IMR-90 (cell line): ENCODE measurements at regions not wholly inside any gene's neighbourhood (a gene's known extent, or its start where the extent isn't known, plus 50 kb on each side); places are given as distances from the start of the nearest gene placed in this dataset.

Experiments used
- ATAC-seq: fragments of 200-7000 bp; cut with Tn5 transposase; 2 replicates; pipeline ENCODE4 v1.9.1; 2020; ENCODE audit warnings: low read depth, mild to moderate bottlenecking, moderate library complexity
- BruUV-seq: library from RNA; stranded (reverse); fragments of 400-500 nt; replicated peaks from 2 replicates; lab custom pipeline; 2021; lab: Mats Ljungman, UMichigan
- CTCF ChIA-PET: fragments of 300-600 bp; formaldehyde crosslinking; extraction: SDS; loops from one replicate; lab custom pipeline; 2021; ENCODE audit warnings: antibody characterized with exemption; lab: Yijun Ruan, JAX
- POLR2A ChIA-PET: fragments of 300-600 bp; sonication (Branson Sonifier 250); formaldehyde crosslinking; loops from one replicate; lab custom pipeline; 2022; ENCODE audit warnings: antibody characterized with exemption; ENCODE audit not compliant: unreplicated experiment; lab: Charles Lee
- DNase-seq: peaks from one replicate; pipeline ENCODE4 v3.0.0; 2013
- H2AFZ ChIP-seq: replicated peaks from 2 replicates; pipeline ENCODE3; 2013; ENCODE audit warnings: low read length, mild to moderate bottlenecking; ENCODE audit not compliant: poor library complexity
- H2AK5ac ChIP-seq: 2 replicates; pipeline ENCODE4 v1.6.1; 2013; ENCODE audit warnings: low read depth, low read length, inconsistent platforms
- H2AK9ac ChIP-seq: replicated peaks from 2 replicates; pipeline ENCODE3; 2013; ENCODE audit warnings: mild to moderate bottlenecking, low read depth, low read length, moderate library complexity; ENCODE audit not compliant: poor library complexity
- H2BK120ac ChIP-seq: 2 replicates; pipeline ENCODE4 v1.6.1; 2013; ENCODE audit warnings: low read depth, low read length, inconsistent platforms
- H2BK15ac ChIP-seq: 3 replicates; pipeline ENCODE4 v1.6.1; 2013; ENCODE audit warnings: low read depth, low read length, inconsistent platforms
- H2BK20ac ChIP-seq: 2 replicates; pipeline ENCODE4 v1.6.1; 2013; ENCODE audit warnings: low read depth, mild to moderate bottlenecking, inconsistent platforms, low read length, moderate library complexity
- H2BK5ac ChIP-seq: 2 replicates; pipeline ENCODE4 v1.6.1; 2013; ENCODE audit warnings: mild to moderate bottlenecking, low read depth, low read length, inconsistent platforms; ENCODE audit not compliant: poor library complexity, severe bottlenecking
- H3K14ac ChIP-seq: replicated peaks from 2 replicates; pipeline ENCODE4 v1.6.1; 2013; ENCODE audit warnings: low read depth, low read length, inconsistent platforms
- H3K18ac ChIP-seq: 2 replicates; pipeline ENCODE4 v1.6.1; 2013; ENCODE audit warnings: low read depth, low read length, control low read depth
- H3K23ac ChIP-seq: 2 replicates; pipeline ENCODE4 v1.6.1; 2013; ENCODE audit warnings: low read depth, low read length, inconsistent platforms
- H3K27ac ChIP-seq: 2 replicates; pipeline ENCODE4 v1.5.1; 2013; ENCODE audit warnings: mild to moderate bottlenecking, control low read depth, low read length; ENCODE audit not compliant: insufficient read depth
- H3K27me3 ChIP-seq: 2 replicates; pipeline ENCODE4 v1.6.1; 2013; ENCODE audit warnings: low read length; ENCODE audit not compliant: control insufficient read depth, insufficient read depth
- H3K36me3 ChIP-seq: 2 replicates; pipeline ENCODE4 v1.6.1; 2013; ENCODE audit warnings: low read length, mixed read lengths; ENCODE audit not compliant: control insufficient read depth, insufficient read depth
- H3K4ac ChIP-seq: 2 replicates; pipeline ENCODE4 v1.6.1; 2013; ENCODE audit warnings: low read depth, low read length, inconsistent platforms
- H3K4me1 ChIP-seq: 2 replicates; pipeline ENCODE4 v1.6.1; 2013; ENCODE audit warnings: low read length, mixed read lengths; ENCODE audit not compliant: control insufficient read depth, insufficient read depth
- H3K4me2 ChIP-seq: 2 replicates; pipeline ENCODE4 v1.6.1; 2013; ENCODE audit warnings: low read depth, mild to moderate bottlenecking, control low read depth, low read length, moderate library complexity
- H3K4me3 ChIP-seq: 2 replicates; pipeline ENCODE4 v1.5.1; 2013; ENCODE audit warnings: low read depth, mild to moderate bottlenecking, control low read depth, low read length, moderate library complexity; ENCODE audit not compliant: insufficient read depth
- H3K56ac ChIP-seq: 2 replicates; pipeline ENCODE4 v1.6.1; 2013; ENCODE audit warnings: low read length, inconsistent platforms; ENCODE audit not compliant: insufficient read depth; ENCODE audit errors: extremely low read depth
- H3K79me1 ChIP-seq, 2 experiments: 2 replicates each; pipeline ENCODE4 v1.6.1; 2013; ENCODE audit warnings: low read length in 2 of 2, inconsistent platforms in 1 of 2, low read depth in 1 of 2
- H3K9ac ChIP-seq: 2 replicates; pipeline ENCODE4 v1.6.1; 2013; ENCODE audit warnings: low read depth, low read length, control low read depth
- H3K9me1 ChIP-seq: 2 replicates; pipeline ENCODE4 v1.6.1; 2013; ENCODE audit warnings: low read length, inconsistent platforms; ENCODE audit not compliant: insufficient read depth
- H3K9me3 ChIP-seq: 2 replicates; pipeline ENCODE4 v1.6.1; 2013; ENCODE audit warnings: low read length; ENCODE audit not compliant: control insufficient read depth, insufficient read depth
- H4K20me1 ChIP-seq: 2 replicates; pipeline ENCODE4 v1.6.1; 2013; ENCODE audit warnings: low read length, inconsistent platforms; ENCODE audit not compliant: insufficient read depth
- H4K5ac ChIP-seq: 2 replicates; pipeline ENCODE4 v1.6.1; 2013; ENCODE audit warnings: mild to moderate bottlenecking, low read depth, low read length, control low read depth
- H4K8ac ChIP-seq, 2 experiments: 2 replicates each; pipeline ENCODE4 v1.6.1; 2013; ENCODE audit warnings: low read depth in 2 of 2, low read length in 2 of 2, control low read depth in 1 of 2, inconsistent platforms in 1 of 2
- H4K91ac ChIP-seq: 2 replicates; pipeline ENCODE4 v1.6.1; 2013; ENCODE audit warnings: low read depth, low read length, inconsistent platforms; ENCODE audit not compliant: insufficient read depth
- BHLHE40 ChIP-seq: fragments of 150-350 bp; IDR thresholded peaks from 2 replicates; pipeline ENCODE4 v1.6.1; 2016; ENCODE audit warnings: mild to moderate bottlenecking, low read depth, low read length
- CEBPB ChIP-seq: IDR thresholded peaks from 2 replicates; pipeline ENCODE4 v1.6.1; 2012; ENCODE audit warnings: low read depth, low read length, improper control_type of control experiment
- CHD1 ChIP-seq: IDR thresholded peaks from 2 replicates; pipeline ENCODE4 v1.6.1; 2012; ENCODE audit warnings: low read depth, low read length, improper control_type of control experiment
- FOS ChIP-seq: fragments of 150-350 bp; IDR thresholded peaks from 2 replicates; pipeline ENCODE4 v1.6.1; 2016; ENCODE audit warnings: low read depth, low read length
- MAZ ChIP-seq: IDR thresholded peaks from 2 replicates; pipeline ENCODE4 v1.6.1; 2012; ENCODE audit warnings: low read depth, mild to moderate bottlenecking, low read length, improper control_type of control experiment, moderate library complexity, borderline replicate concordance
- MXI1 ChIP-seq: IDR thresholded peaks from 2 replicates; pipeline ENCODE4 v1.6.1; 2012; ENCODE audit warnings: low read depth, mild to moderate bottlenecking, low read length, moderate library complexity, borderline replicate concordance
- NFE2L2 ChIP-seq: fragments of 150-350 bp; IDR thresholded peaks from 2 replicates; pipeline ENCODE4 v1.6.1; 2016; ENCODE audit warnings: low read depth, mild to moderate bottlenecking, low read length
- POLR2A ChIP-seq: IDR thresholded peaks from 2 replicates; pipeline ENCODE4 v1.6.1; 2012; ENCODE audit warnings: mild to moderate bottlenecking, low read depth, low read length
- RAD21 ChIP-seq: IDR thresholded peaks from 2 replicates; pipeline ENCODE4 v1.6.1; 2012; ENCODE audit warnings: low read length, improper control_type of control experiment
- RCOR1 ChIP-seq: IDR thresholded peaks from 2 replicates; pipeline ENCODE4 v1.6.1; 2012; ENCODE audit warnings: mild to moderate bottlenecking, low read length, improper control_type of control experiment; ENCODE audit not compliant: insufficient replicate concordance
- RFX5 ChIP-seq: IDR thresholded peaks from 2 replicates; pipeline ENCODE4 v1.8.0; 2012; ENCODE audit warnings: low read depth, mild to moderate bottlenecking, low read length, moderate library complexity
- SMC3 ChIP-seq: fragments of 150-350 bp; IDR thresholded peaks from 2 replicates; pipeline ENCODE4 v1.6.1; 2016; ENCODE audit warnings: low read depth, mild to moderate bottlenecking, antibody characterized with exemption, low read length, moderate library complexity
- USF2 ChIP-seq: fragments of 150-350 bp; IDR thresholded peaks from 2 replicates; pipeline ENCODE4 v1.6.1; 2017; ENCODE audit warnings: mild to moderate bottlenecking, antibody characterized with exemption, low read length, low read depth
- WGBS, 2 experiments: methylation state at CpG; one replicate each; pipeline versions ENCODE4 v1.1.5 to v1.1.7; 2013; ENCODE audit warnings: missing lambda C conversion rate in 2 of 2; ENCODE audit not compliant: insufficient read length in 1 of 2; ENCODE audit errors: extremely low coverage in 2 of 2; 5-methylcytosine and 5-hydroxymethylcytosine counted together
- dilution Hi-C: fragments of 300-500 bp; cut with HindIII; formaldehyde crosslinking; loops from one replicate; pipeline ENCODE4 v1.14.3; 2018; ENCODE audit warnings: low sequenced_read_pairs; ENCODE audit not compliant: unreplicated experiment
- in situ Hi-C: fragments of 300-500 bp; cut with MboI; formaldehyde crosslinking; loops from 3 replicates; pipeline ENCODE4 v1.14.3; 2019; ENCODE audit warnings: low sequenced_read_pairs, inconsistent platforms, mixed read lengths
- intact Hi-C: fragments of 100-400 bp; cut with micrococcal nuclease; formaldehyde crosslinking; loops from 2 replicates; pipeline ENCODE4 v1.10.0; 2022
- TF ChIP-seq, protein P1 (sequence below): fragments of 150-350 bp; IDR thresholded peaks from 2 replicates; pipeline ENCODE4 v1.6.1; 2016; ENCODE audit warnings: low read depth, mild to moderate bottlenecking, low read length, moderate library complexity, borderline replicate concordance
- TF ChIP-seq, protein P2 (sequence below): conservative IDR thresholded peaks from 2 replicates; pipeline ENCODE4 v1.5.1; 2012; ENCODE audit warnings: mild to moderate bottlenecking, low read depth, low read length, improper control_type of control experiment

- Histone ChIP-seq H3K27me3 (no peaks in the 10 kb centered on the region), H2BK5ac (no peak overlapping the region), H3K27ac (no peak overlapping the region), H4K20me1 (no peaks in the 10 kb centered on the region), H3K79me1 (no peaks in the 10 kb centered on the region), H3K56ac (no peak overlapping the region), H3K9me3 (peaks cover 22% of the 10 kb centered on the region), H3K9me1 (no peaks in the 10 kb centered on the region), H3K14ac (no peak overlapping the region), H3K4me2 (no peak overlapping the region), H3K4ac (no peak overlapping the region), H3K23ac (no peak overlapping the region), H4K8ac (no peak overlapping the region), H2BK15ac (no peak overlapping the region), H2AK5ac (no peak overlapping the region), H2AFZ (no peak overlapping the region), H3K4me3 (no peak overlapping the region), H4K5ac (no peak overlapping the region), H2BK120ac (no peak overlapping the region), H3K18ac (no peak overlapping the region), H2BK20ac (no peak overlapping the region), H2AK9ac (no peak overlapping the region), H3K9ac (no peak overlapping the region), H3K4me1 (no peaks in the 10 kb centered on the region), H4K91ac (no peak overlapping the region), H3K36me3 (no peaks in the 10 kb centered on the region)
- DNase-seq (no peak), ATAC-seq (no peak)
- intact Hi-C loops = no loop called here
- dilution Hi-C loops = no loop called here
- BruUV-seq = no TSS peak
- CTCF ChIA-PET = no interaction called here
- in situ Hi-C loops = no loop called here
- POLR2A ChIA-PET = no interaction called here
- WGBS, 2 experiments = 83% methylated on average over 14 of the region's 31 CpGs; no CpG with 5 or more reads in 1 of the 2 experiments
- TF ChIP-seq, protein P1, sequence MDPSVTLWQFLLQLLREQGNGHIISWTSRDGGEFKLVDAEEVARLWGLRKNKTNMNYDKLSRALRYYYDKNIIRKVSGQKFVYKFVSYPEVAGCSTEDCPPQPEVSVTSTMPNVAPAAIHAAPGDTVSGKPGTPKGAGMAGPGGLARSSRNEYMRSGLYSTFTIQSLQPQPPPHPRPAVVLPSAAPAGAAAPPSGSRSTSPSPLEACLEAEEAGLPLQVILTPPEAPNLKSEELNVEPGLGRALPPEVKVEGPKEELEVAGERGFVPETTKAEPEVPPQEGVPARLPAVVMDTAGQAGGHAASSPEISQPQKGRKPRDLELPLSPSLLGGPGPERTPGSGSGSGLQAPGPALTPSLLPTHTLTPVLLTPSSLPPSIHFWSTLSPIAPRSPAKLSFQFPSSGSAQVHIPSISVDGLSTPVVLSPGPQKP = no peak
- TF ChIP-seq MXI1 = no peak
- no peak for TF ChIP-seq SMC3
- TF ChIP-seq, protein P2, sequence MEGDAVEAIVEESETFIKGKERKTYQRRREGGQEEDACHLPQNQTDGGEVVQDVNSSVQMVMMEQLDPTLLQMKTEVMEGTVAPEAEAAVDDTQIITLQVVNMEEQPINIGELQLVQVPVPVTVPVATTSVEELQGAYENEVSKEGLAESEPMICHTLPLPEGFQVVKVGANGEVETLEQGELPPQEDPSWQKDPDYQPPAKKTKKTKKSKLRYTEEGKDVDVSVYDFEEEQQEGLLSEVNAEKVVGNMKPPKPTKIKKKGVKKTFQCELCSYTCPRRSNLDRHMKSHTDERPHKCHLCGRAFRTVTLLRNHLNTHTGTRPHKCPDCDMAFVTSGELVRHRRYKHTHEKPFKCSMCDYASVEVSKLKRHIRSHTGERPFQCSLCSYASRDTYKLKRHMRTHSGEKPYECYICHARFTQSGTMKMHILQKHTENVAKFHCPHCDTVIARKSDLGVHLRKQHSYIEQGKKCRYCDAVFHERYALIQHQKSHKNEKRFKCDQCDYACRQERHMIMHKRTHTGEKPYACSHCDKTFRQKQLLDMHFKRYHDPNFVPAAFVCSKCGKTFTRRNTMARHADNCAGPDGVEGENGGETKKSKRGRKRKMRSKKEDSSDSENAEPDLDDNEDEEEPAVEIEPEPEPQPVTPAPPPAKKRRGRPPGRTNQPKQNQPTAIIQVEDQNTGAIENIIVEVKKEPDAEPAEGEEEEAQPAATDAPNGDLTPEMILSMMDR = no peak
- TF ChIP-seq CEBPB = no peak
- TF ChIP-seq CHD1 = no peak
- TF ChIP-seq POLR2A = no peak
- no peak for TF ChIP-seq RAD21
- no peak for TF ChIP-seq BHLHE40
- TF ChIP-seq FOS = no peak
- no peak for TF ChIP-seq USF2
- TF ChIP-seq NFE2L2 = no peak
- TF ChIP-seq RFX5 = no peak
- no peak for TF ChIP-seq MAZ
- TF ChIP-seq RCOR1 = no peak
These were observed 183.3 kb upstream of the HDAC4 start for GRCh38 chr2:239583879-239584859.
